Stimulated activated CD4-positive, alpha-beta T cell treated with anti-CD3 and anti-CD28 coated beads, Interleukin-4, amount 100 ng/mL, for 48 hours (primary cell): ENCODE measurements at regions not wholly inside any gene's neighbourhood (a gene's known extent, or its start where the extent isn't known, plus 50 kb on each side); places are given as distances from the start of the nearest gene placed in this dataset.

Experiments used
- DNase-seq, 2 donors: peaks; one replicate each; pipeline ENCODE4 v3.0.0-alpha.2; 2020; ENCODE audit warnings: low read depth in 2 of 2

GRCh38 chr11:45518141-45518832 is 147.1 kb downstream of the CHST1 start:
- DNase-seq, result no peak

GRCh38 chr11:45517171-45517770 is 148.2 kb downstream of the CHST1 start:
- DNase-seq, result no peak

- DNase-seq, result no peak
Measured at GRCh38 chr11:45513821-45514340, 151.5 kb downstream of the CHST1 start.

- no peak for DNase-seq
Measured at GRCh38 chr11:45512471-45513148, 152.8 kb downstream of the CHST1 start.

GRCh38 chr11:45511566-45511965 is 153.9 kb downstream of the CHST1 start:
- DNase-seq, result no peak

GRCh38 chr11:45507916-45508315 is 157.5 kb downstream of the CHST1 start:
- no peak for DNase-seq

- no peak for DNase-seq
Measured at GRCh38 chr11:45503311-45503710, 162.1 kb downstream of the CHST1 start.

GRCh38 chr11:45502226-45502545 is 163.2 kb downstream of the CHST1 start:
- no peak for DNase-seq

GRCh38 chr11:45501392-45502225 is 163.8 kb downstream of the CHST1 start:
- no peak for DNase-seq

GRCh38 chr11:45500451-45500850 is 165.0 kb downstream of the CHST1 start:
- DNase-seq, result no peak

GRCh38 chr11:45494738-45495137 is 170.7 kb downstream of the CHST1 start:
- DNase-seq, result no peak

GRCh38 chr11:45489281-45489905 is 176.0 kb downstream of the CHST1 start:
- DNase-seq, result no peak

GRCh38 chr11:45486461-45486860 is 179.0 kb downstream of the CHST1 start:
- DNase-seq, result no peak

- no peak for DNase-seq
Measured at GRCh38 chr11:45485070-45485707, 180.2 kb downstream of the CHST1 start.

- no peak for DNase-seq
Measured at GRCh38 chr11:45484326-45484883, 181.0 kb downstream of the CHST1 start.

GRCh38 chr11:45483416-45483815 is 182.0 kb downstream of the CHST1 start:
- DNase-seq, result no peak

GRCh38 chr11:45482331-45482730 is 183.1 kb downstream of the CHST1 start:
- DNase-seq, result no peak

GRCh38 chr11:45481026-45481425 is 184.4 kb downstream of the CHST1 start:
- no peak for DNase-seq

- DNase-seq, result no peak
Measured at GRCh38 chr11:45477588-45477987, 187.8 kb downstream of the CHST1 start.

GRCh38 chr11:45476126-45476525 is 189.3 kb downstream of the CHST1 start:
- no peak for DNase-seq

- no peak for DNase-seq
Measured at GRCh38 chr11:45475173-45475572, 189.0 kb upstream of the SYT13 start.
